ENCODE measurements at regions not wholly inside any gene's neighbourhood (a gene's known extent, or its start where the extent isn't known, plus 50 kb on each side); places are given as distances from the start of the nearest gene placed in this dataset.

DNA sequence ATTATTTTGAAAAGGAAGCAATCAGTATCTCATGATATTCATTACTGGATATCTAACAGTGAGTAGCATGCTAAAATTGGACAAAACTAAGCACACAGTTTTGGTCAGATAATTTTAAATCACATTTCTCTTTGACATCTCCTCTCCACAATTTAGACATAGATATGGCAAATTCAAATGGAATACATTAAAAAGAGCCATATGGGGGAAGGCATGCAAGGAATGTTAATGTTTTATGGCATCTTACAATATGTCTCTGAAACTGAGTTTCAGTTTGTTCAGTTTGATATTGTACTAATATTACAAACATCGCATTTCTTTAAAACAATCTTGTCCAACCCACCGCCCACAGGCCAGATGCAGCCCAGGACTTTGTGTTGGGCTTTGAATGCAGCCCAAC lies 151.0 kb downstream of the HTR1A start:
- TF ChIP-seq, protein P1, sequence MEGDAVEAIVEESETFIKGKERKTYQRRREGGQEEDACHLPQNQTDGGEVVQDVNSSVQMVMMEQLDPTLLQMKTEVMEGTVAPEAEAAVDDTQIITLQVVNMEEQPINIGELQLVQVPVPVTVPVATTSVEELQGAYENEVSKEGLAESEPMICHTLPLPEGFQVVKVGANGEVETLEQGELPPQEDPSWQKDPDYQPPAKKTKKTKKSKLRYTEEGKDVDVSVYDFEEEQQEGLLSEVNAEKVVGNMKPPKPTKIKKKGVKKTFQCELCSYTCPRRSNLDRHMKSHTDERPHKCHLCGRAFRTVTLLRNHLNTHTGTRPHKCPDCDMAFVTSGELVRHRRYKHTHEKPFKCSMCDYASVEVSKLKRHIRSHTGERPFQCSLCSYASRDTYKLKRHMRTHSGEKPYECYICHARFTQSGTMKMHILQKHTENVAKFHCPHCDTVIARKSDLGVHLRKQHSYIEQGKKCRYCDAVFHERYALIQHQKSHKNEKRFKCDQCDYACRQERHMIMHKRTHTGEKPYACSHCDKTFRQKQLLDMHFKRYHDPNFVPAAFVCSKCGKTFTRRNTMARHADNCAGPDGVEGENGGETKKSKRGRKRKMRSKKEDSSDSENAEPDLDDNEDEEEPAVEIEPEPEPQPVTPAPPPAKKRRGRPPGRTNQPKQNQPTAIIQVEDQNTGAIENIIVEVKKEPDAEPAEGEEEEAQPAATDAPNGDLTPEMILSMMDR (IDR thresholded peaks at IDR 0.05; ENCODE audit: low read depth, low read length) = no peak
- no peak overlapping the region for H3K4me3 ChIP-seq (ENCODE audit: low read depth, low read length)

DNA sequence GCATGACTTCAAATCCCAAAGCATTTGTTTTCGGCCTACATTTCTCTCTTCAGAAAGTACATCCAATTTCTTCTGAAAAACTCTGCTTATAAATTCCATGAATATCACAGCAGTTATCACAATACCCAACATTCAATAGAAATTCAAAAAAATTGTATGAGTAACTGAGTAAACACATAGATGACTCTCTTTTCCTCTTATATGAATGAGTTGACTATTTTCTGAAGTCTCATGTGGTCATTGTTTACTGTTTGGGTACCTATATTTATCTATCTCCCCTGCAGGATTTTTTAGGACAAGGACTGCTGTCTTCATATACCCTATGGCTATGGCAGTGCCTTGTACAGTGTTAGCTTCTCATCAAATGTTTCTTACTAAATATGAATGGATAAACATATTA lies 157.1 kb downstream of the HTR1A start:
- no peak overlapping the region for H3K4me3 ChIP-seq (ENCODE audit: low read depth, low read length)
- TF ChIP-seq, protein P1 (IDR thresholded peaks at IDR 0.05; ENCODE audit: low read depth, low read length) = no peak

DNA sequence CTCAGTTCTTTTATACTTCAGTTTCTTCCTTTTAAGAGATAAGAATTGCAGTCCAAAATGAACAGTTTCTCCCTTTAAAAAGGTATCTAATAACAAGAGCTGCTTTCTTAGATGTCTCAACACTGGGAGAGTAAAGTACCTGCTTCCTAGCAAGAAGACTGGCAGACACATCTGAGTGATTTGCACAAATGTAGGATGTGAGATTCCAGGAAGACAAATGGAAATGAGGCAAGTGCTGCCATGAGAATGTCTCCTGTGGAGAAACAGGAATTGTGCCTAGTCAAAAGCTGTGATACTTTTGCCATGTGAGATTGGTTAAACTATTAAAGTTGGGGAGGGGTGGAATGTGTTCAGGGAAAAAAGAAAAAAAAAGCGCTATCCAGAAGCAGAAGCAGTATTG lies 159.1 kb downstream of the HTR1A start:
- no peak overlapping the region for H3K4me3 ChIP-seq (ENCODE audit: low read depth, low read length)
- TF ChIP-seq, protein P1 (IDR thresholded peaks at IDR 0.05; ENCODE audit: low read depth, low read length) = no peak

DNA sequence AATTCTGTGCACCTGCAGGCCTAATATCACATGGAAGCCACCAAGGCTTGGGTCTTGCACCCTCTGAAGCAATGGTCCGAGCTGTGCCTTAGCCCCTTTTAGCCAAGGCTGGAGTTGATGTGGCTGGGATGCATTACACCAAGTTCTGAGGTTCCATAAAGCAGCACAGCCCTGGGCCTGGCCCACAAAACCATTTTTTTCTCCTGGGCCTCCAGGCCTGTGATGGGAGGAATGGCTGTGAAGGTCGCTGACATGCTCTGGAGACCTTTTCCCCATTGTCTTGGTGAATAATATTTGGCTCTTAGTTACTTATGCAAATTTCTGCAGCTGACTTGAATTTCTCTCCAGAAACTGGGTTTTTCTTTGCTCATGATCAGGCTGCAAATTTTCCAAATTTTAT lies 167.3 kb downstream of the HTR1A start:
- TF ChIP-seq, protein P1 (IDR thresholded peaks at IDR 0.05; ENCODE audit: low read depth, low read length) = no peak
- H3K4me3 ChIP-seq (ENCODE audit: low read depth, low read length) = no peak overlapping the region

DNA sequence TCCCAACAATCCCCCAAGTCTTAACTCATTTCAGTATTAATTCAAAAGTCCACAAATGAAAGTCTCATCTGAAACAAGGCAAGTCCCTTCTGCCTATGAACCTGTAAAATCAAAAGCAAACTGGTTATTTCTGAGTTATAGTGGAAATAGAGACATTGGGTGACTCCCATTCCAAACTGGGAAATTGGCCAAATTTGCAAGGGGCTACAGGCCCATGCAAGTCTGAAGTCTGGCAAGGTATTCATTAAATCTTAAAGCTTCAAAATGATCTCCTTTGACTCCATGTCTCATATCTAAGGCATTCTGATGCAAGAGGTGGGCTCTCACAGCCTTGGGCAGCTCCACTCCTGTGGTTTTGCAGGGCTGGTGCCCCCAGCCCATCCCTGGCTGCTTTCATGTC lies 167.9 kb downstream of the HTR1A start:
- no peak overlapping the region for H3K4me3 ChIP-seq (ENCODE audit: low read depth, low read length)
- TF ChIP-seq, protein P1 (IDR thresholded peaks at IDR 0.05; ENCODE audit: low read depth, low read length) = no peak

DNA sequence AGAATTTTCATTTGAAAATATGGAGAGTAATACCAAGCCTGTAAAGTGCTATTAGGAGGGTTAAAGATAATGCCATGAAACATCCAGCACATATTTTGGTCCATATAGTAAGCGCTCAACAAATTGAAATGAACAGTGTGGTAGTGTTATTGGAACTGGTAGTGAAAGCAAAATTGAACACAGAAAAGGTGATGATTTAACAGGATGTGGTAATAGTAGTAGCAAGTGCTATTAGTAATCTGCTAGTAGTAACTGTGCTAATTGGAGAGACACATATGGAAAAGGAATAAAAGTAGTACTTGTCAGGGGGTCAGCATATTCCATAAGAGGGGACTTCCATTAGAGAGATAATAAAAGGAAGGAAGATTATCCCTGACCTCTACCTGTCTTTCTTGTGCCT lies 187.3 kb downstream of the HTR1A start:
- TF ChIP-seq, protein P1 (IDR thresholded peaks at IDR 0.05; ENCODE audit: low read depth, low read length) = no peak
- no peak overlapping the region for H3K4me3 ChIP-seq (ENCODE audit: low read depth, low read length)

DNA sequence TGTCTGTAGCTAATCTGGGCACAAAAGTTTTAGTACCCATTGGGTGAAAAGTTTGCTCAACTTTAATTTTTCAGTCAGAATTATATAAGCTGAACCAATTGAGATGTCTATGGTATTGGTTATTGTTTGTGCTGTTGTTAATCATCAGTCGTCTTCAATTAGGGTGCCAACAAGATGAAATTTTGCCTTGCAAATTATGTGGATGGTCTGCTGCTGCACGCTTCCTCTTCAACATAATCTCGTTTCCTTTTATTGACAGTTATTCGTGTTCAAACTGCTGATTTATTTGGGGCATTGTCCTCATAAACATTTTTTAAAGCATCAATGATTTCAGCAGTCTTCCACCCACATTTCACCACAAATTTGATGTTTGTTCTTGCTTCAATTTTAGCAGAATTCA lies 194.0 kb downstream of the HTR1A start:
- H3K4me3 ChIP-seq (ENCODE audit: low read depth, low read length) = no peak overlapping the region
- TF ChIP-seq, protein P1 (IDR thresholded peaks at IDR 0.05; ENCODE audit: low read depth, low read length) = no peak
